ENCODE measurements at regions not wholly inside any gene's neighbourhood (a gene's known extent, or its start where the extent isn't known, plus 50 kb on each side); places are given as distances from the start of the nearest gene placed in this dataset.

GRCh38 chr5:71899865-71900342 lies 180.8 kb downstream of the CARTPT start:
- ATAC-seq (no peak), DNase-seq (no peak)
- Mint-ChIP-seq H3K4me1 (ENCODE audit: low read depth) (no peaks in the 10 kb centered on the region), H3K27ac (no peak overlapping the region), H3K36me3 (ENCODE audit: low read depth) (no peaks in the 10 kb centered on the region), H3K4me3 (no peak overlapping the region), H3K9me3 (ENCODE audit: insufficient read depth) (no peaks in the 10 kb centered on the region), H3K27me3 (ENCODE audit: low read depth) (peaks cover 2% of the 10 kb centered on the region)
- ChIA-PET POLR2A (no interaction called here), CTCF (no interaction called here)

GRCh38 chr5:71903808-71904207 lies 184.7 kb downstream of the CARTPT start:
- ATAC-seq (no peak), DNase-seq (no peak)
- Mint-ChIP-seq H3K9me3 (ENCODE audit: insufficient read depth) (no peaks in the 10 kb centered on the region), H3K4me3 (no peak overlapping the region), H3K27ac (no peak overlapping the region), H3K4me1 (ENCODE audit: low read depth) (no peaks in the 10 kb centered on the region), H3K27me3 (ENCODE audit: low read depth) (no peaks in the 10 kb centered on the region), H3K36me3 (ENCODE audit: low read depth) (no peaks in the 10 kb centered on the region)
- POLR2A ChIA-PET, result no interaction called here
- CTCF ChIA-PET, result interaction anchor here (0.7 kb wide), 1 partner anchor 757 kb away, joined by 4 read pairs; no protein-coding TSS in a partner anchor

GRCh38 chr5:71904852-71905251 lies 185.8 kb downstream of the CARTPT start:
- ATAC-seq (no peak), DNase-seq (no peak)
- H3K36me3 Mint-ChIP-seq (ENCODE audit: low read depth), result no peaks in the 10 kb centered on the region
- no peaks in the 10 kb centered on the region for H3K4me1 Mint-ChIP-seq (ENCODE audit: low read depth)
- H3K9me3 Mint-ChIP-seq (ENCODE audit: insufficient read depth), result no peaks in the 10 kb centered on the region
- H3K4me3 Mint-ChIP-seq, result no peak overlapping the region
- H3K27ac Mint-ChIP-seq, result no peak overlapping the region
- POLR2A ChIA-PET, result no interaction called here
- no peaks in the 10 kb centered on the region for H3K27me3 Mint-ChIP-seq (ENCODE audit: low read depth)
- CTCF ChIA-PET, result no interaction called here

- ChIA-PET CTCF (no interaction called here), POLR2A (no interaction called here)
- Mint-ChIP-seq H3K27me3 (ENCODE audit: low read depth) (no peaks in the 10 kb centered on the region), H3K9me3 (ENCODE audit: insufficient read depth) (no peaks in the 10 kb centered on the region), H3K4me1 (ENCODE audit: low read depth) (no peaks in the 10 kb centered on the region), H3K36me3 (ENCODE audit: low read depth) (no peaks in the 10 kb centered on the region), H3K4me3 (no peak overlapping the region), H3K27ac (no peak overlapping the region)
- DNase-seq (no peak), ATAC-seq (no peak)
Observed at GRCh38 chr5:71905834-71906711, 187.0 kb downstream of the CARTPT start.

GRCh38 chr5:71907001-71907588 lies 188.0 kb downstream of the CARTPT start:
- ATAC-seq (no peak), DNase-seq (no peak)
- H3K27ac Mint-ChIP-seq, result no peak overlapping the region
- ChIA-PET POLR2A (no interaction called here), CTCF (no interaction called here)
- H3K36me3 Mint-ChIP-seq (ENCODE audit: low read depth), result no peaks in the 10 kb centered on the region
- no peak overlapping the region for H3K4me3 Mint-ChIP-seq
- no peaks in the 10 kb centered on the region for H3K9me3 Mint-ChIP-seq (ENCODE audit: insufficient read depth)
- no peaks in the 10 kb centered on the region for H3K27me3 Mint-ChIP-seq (ENCODE audit: low read depth)
- no peaks in the 10 kb centered on the region for H3K4me1 Mint-ChIP-seq (ENCODE audit: low read depth)

GRCh38 chr5:71907608-71908145 lies 188.6 kb downstream of the CARTPT start:
- Mint-ChIP-seq H3K9me3 (ENCODE audit: insufficient read depth) (no peaks in the 10 kb centered on the region), H3K27ac (no peak overlapping the region), H3K4me1 (ENCODE audit: low read depth) (no peaks in the 10 kb centered on the region), H3K4me3 (no peak overlapping the region), H3K36me3 (ENCODE audit: low read depth) (no peaks in the 10 kb centered on the region), H3K27me3 (ENCODE audit: low read depth) (no peaks in the 10 kb centered on the region)
- ChIA-PET POLR2A (no interaction called here), CTCF (no interaction called here)
- ATAC-seq (no peak), DNase-seq (no peak)

GRCh38 chr5:71910741-71911140 lies 191.7 kb downstream of the CARTPT start:
- Mint-ChIP-seq H3K27me3 (ENCODE audit: low read depth) (no peaks in the 10 kb centered on the region), H3K36me3 (ENCODE audit: low read depth) (no peaks in the 10 kb centered on the region), H3K4me3 (no peak overlapping the region), H3K27ac (no peak overlapping the region), H3K9me3 (ENCODE audit: insufficient read depth) (no peaks in the 10 kb centered on the region), H3K4me1 (ENCODE audit: low read depth) (no peaks in the 10 kb centered on the region)
- no peak for DNase-seq
- ChIA-PET POLR2A (no interaction called here), CTCF (no interaction called here)
- ATAC-seq, result no peak

- Mint-ChIP-seq H3K4me1 (ENCODE audit: low read depth) (no peaks in the 10 kb centered on the region), H3K9me3 (ENCODE audit: insufficient read depth) (no peaks in the 10 kb centered on the region), H3K36me3 (ENCODE audit: low read depth) (no peaks in the 10 kb centered on the region), H3K27ac (no peak overlapping the region), H3K27me3 (ENCODE audit: low read depth) (peaks cover 3% of the 10 kb centered on the region), H3K4me3 (no peak overlapping the region)
- ChIA-PET POLR2A (no interaction called here), CTCF (no interaction called here)
- ATAC-seq, result no peak
- no peak for DNase-seq
Observed at GRCh38 chr5:71912021-71912420, 192.9 kb downstream of the CARTPT start.

- CTCF ChIA-PET, result no interaction called here
- H3K4me3 Mint-ChIP-seq, result no peak overlapping the region
- H3K36me3 Mint-ChIP-seq (ENCODE audit: low read depth), result no peaks in the 10 kb centered on the region
- no peaks in the 10 kb centered on the region for H3K4me1 Mint-ChIP-seq (ENCODE audit: low read depth)
- DNase-seq, result no peak
- H3K27ac Mint-ChIP-seq, result no peak overlapping the region
- ATAC-seq, result no peak
- no peaks in the 10 kb centered on the region for H3K9me3 Mint-ChIP-seq (ENCODE audit: insufficient read depth)
- POLR2A ChIA-PET, result no interaction called here
- peaks cover 9% of the 10 kb centered on the region for H3K27me3 Mint-ChIP-seq (ENCODE audit: low read depth)
Observed at GRCh38 chr5:71914281-71914680, 193.0 kb upstream of the MAP1B start.

GRCh38 chr5:71922584-71923106 lies 184.6 kb upstream of the MAP1B start:
- CTCF ChIA-PET, result interaction anchor here (0.6 kb wide), 1 partner anchor 74 kb away, joined by 3 read pairs; no protein-coding TSS in a partner anchor
- no peak for ATAC-seq
- Mint-ChIP-seq H3K9me3 (ENCODE audit: insufficient read depth) (no peaks in the 10 kb centered on the region), H3K36me3 (ENCODE audit: low read depth) (no peaks in the 10 kb centered on the region), H3K27me3 (ENCODE audit: low read depth) (peaks cover 16% of the 10 kb centered on the region), H3K4me3 (no peak overlapping the region), H3K4me1 (ENCODE audit: low read depth) (no peaks in the 10 kb centered on the region), H3K27ac (no peak overlapping the region)
- no peak for DNase-seq
- POLR2A ChIA-PET, result no interaction called here

- ATAC-seq, result no peak
- peaks cover 16% of the 10 kb centered on the region for H3K27me3 Mint-ChIP-seq (ENCODE audit: low read depth)
- no peaks in the 10 kb centered on the region for H3K4me1 Mint-ChIP-seq (ENCODE audit: low read depth)
- no peaks in the 10 kb centered on the region for H3K36me3 Mint-ChIP-seq (ENCODE audit: low read depth)
- H3K27ac Mint-ChIP-seq, result no peak overlapping the region
- ChIA-PET CTCF (no interaction called here), POLR2A (no interaction called here)
- no peak for DNase-seq
- H3K9me3 Mint-ChIP-seq (ENCODE audit: insufficient read depth), result no peaks in the 10 kb centered on the region
- H3K4me3 Mint-ChIP-seq, result no peak overlapping the region
Observed at GRCh38 chr5:71923755-71924154, 183.5 kb upstream of the MAP1B start.

GRCh38 chr5:71924325-71924724 lies 182.9 kb upstream of the MAP1B start:
- DNase-seq (no peak), ATAC-seq (no peak)
- no peak overlapping the region for H3K4me3 Mint-ChIP-seq
- H3K9me3 Mint-ChIP-seq (ENCODE audit: insufficient read depth), result no peaks in the 10 kb centered on the region
- ChIA-PET CTCF (no interaction called here), POLR2A (no interaction called here)
- peaks cover 13% of the 10 kb centered on the region for H3K27me3 Mint-ChIP-seq (ENCODE audit: low read depth)
- H3K4me1 Mint-ChIP-seq (ENCODE audit: low read depth), result no peaks in the 10 kb centered on the region
- no peaks in the 10 kb centered on the region for H3K36me3 Mint-ChIP-seq (ENCODE audit: low read depth)
- no peak overlapping the region for H3K27ac Mint-ChIP-seq

All from activated CD8-positive, alpha-beta T cell treated with anti-CD3 and anti-CD28 coated beads, Interleukin-2, amount 10 ng/mL, durations not matched to agents 7 days and 5 days (primary cell).